Motor neuron (in vitro differentiated cells): ENCODE measurements at regions not wholly inside any gene's neighbourhood (a gene's known extent, or its start where the extent isn't known, plus 50 kb on each side); places are given as distances from the start of the nearest gene placed in this dataset.

ENCODE experiments used
- ATAC-seq, 8 experiments: fragments of 200-7000 bp; cut with Tn5 transposase; replicated peaks in 6 of 8; 2 replicates each; pipeline ENCODE4 v1.8.0; 2021; ENCODE audit warnings: mild to moderate bottlenecking in 8 of 8, moderate library complexity in 8 of 8
- H3K27ac ChIP-seq, 2 donors: fragments of 250-450 bp; sonication (Bioruptor Pico); 2 replicates each; pipeline ENCODE4 v1.9.0; 2021; ENCODE audit warnings: antibody characterized with exemption in 2 of 2, mild to moderate bottlenecking in 2 of 2, moderate library complexity in 1 of 2
- H3K4me1 ChIP-seq, 2 donors: fragments of 250-450 bp; sonication (Bioruptor Pico); replicated peaks in 1 of 2; 2 replicates each; pipeline ENCODE4 v1.6.1; 2021; ENCODE audit warnings: antibody characterized with exemption in 2 of 2, mild to moderate bottlenecking in 2 of 2, moderate library complexity in 1 of 2
- H3K4me3 ChIP-seq, 5 donors: fragments of 250-450 bp; sonication (Bioruptor Pico); 2 replicates each; pipeline ENCODE4 v1.9.0; 2021; ENCODE audit warnings: antibody characterized with exemption in 5 of 5, mild to moderate bottlenecking in 5 of 5, moderate library complexity in 4 of 5
- WGBS, 10 experiments: fragments of 450-650 bp; shearing (Covaris generic); methylation state at CpG; one replicate each; pipeline ENCODE4 v1.0.0; 2022; 5-methylcytosine and 5-hydroxymethylcytosine counted together
- in situ Hi-C, 9 experiments: fragments of 400-800 bp; cut with MboI; loops; one replicate each; pipeline ENCODE4 v1.15.0; 2021; ENCODE audit warnings: low sequenced_read_pairs in 9 of 9, low pct_unique_long_range_greater_than_20kb in 2 of 9; ENCODE audit not compliant: unreplicated experiment in 9 of 9

DNA sequence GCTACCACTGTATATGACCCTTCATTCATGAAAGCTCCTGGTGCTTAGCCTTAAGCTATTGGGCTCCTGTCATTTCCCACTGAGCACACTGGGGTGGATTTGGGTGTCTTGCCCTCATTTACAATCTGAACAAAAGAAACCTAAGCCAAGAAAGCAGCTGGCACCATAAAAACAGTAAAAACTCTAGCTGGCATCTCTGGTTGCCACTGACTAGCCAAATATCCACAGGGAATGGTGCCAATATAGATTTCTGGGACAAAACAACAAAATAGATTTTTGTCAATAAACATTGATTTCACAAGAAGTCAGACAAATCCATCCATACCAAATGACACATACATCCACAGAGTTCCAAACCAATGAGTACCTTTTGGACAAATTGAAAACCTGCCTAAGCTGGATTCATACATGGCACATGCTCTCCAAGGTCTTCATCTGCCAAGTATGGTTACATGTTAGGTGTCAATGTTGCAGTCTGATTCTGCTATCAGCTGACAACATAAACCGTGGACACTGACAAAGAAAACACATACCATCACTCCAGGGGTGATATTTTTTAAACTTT, 1081.5 kb upstream of the ZEB2 start:
- Histone ChIP-seq H3K27ac (no peak overlapping the region), H3K4me3 (no peak overlapping the region), H3K4me1 (peaks cover 0 to 4% of the 10 kb centered on the region in 2 donors)
- in situ Hi-C loops, result no loop called here
- 71 to 100% (median 83%) methylated on average over 1 of the region's 1 CpG; no CpG with 5 or more reads in 5 of the 10 experiments for WGBS, 10 experiments
- ATAC-seq, result no peak

- whole genome bisulfite sequencing, 10 experiments, result 78 to 100% (median 100%) methylated on average over 1 of the region's 1 CpG; no CpG with 5 or more reads in 1 of the 10 experiments
- in situ Hi-C loops, result no loop called here
- H3K4me3 ChIP-seq, result no peak overlapping the region
- H3K4me1 ChIP-seq, result peaks cover 0 to 4% of the 10 kb centered on the region in 2 donors
- no peak overlapping the region for H3K27ac ChIP-seq
- no peak for ATAC-seq
Measured at GRCh38 chr2:145600811-145601210, 1080.9 kb upstream of the ZEB2 start.

DNA sequence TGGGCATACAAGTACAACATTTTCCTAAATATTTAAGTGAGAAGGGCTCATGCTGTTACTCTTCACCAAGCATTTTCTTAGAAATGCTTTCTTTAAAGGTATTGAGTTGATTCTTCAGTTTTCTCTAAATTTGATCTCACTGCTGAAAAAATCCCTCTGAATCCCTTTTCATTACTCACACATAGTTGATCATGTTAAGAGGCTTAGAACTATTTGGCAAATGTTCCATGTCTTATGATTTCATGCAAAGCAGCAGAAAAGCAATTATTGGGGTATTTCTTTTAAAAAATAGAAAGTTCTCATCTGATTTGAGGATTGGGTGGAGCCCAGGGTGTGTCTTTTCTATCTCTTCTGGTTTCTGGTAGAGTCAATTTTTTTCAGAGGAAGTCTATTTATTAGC, 1079.8 kb upstream of the ZEB2 start:
- in situ Hi-C loops, result no loop called here
- peaks cover 0 to 4% of the 10 kb centered on the region in 2 donors for H3K4me1 ChIP-seq
- no peak for ATAC-seq
- no peak overlapping the region for H3K27ac ChIP-seq
- no peak overlapping the region for H3K4me3 ChIP-seq

DNA sequence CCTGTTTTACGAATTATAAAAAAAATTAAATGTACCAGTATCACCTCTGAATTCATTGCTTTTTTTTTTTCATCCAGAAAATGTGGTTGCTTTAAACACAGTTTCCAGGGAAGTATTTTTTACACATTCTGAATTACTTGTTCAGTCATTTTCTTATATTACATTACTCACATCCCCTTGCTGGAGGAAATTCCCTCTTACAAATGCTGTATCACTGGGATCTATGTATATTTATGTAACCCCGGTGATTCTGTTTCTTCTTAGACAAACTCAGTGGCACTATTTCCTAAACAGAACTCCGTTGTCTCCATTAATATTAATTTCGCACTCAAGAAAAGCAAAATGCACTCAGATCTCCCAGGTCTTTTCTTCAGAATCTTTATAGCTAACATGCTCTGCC, 1078.5 kb upstream of the ZEB2 start:
- Histone ChIP-seq H3K4me1 (peaks cover 0 to 4% of the 10 kb centered on the region in 2 donors), H3K27ac (no peak overlapping the region), H3K4me3 (no peak overlapping the region)
- ATAC-seq, result peak in 1 of 8 experiments; percentile 7
- 8 to 100% (median 87%) methylated on average over 1 to 4 of the region's 4 CpGs for WGBS, 10 experiments
- in situ Hi-C loops, result no loop called here

DNA sequence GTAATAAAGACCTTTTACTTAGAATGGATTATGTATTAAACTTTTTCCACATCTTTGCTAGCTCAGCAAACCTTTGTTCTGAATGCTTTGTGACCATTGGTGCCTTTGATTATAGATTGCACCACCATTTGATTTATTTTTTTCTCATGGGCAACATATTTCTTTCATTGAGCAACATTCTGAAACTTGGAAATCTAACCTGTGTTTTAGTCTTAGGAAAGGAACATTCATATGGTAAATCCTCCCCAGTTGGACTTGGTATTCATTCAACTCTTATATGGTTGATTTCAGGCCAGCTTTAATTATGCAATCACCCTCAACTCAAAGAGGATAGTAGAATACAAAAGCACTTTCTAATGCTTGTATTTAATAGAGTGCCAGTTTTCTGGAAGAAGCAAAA, 1077.9 kb upstream of the ZEB2 start:
- ATAC-seq, result no peak
- Histone ChIP-seq H3K4me1 (peaks cover 0 to 4% of the 10 kb centered on the region in 2 donors), H3K4me3 (no peak overlapping the region), H3K27ac (no peak overlapping the region)
- in situ Hi-C loops, result no loop called here

DNA sequence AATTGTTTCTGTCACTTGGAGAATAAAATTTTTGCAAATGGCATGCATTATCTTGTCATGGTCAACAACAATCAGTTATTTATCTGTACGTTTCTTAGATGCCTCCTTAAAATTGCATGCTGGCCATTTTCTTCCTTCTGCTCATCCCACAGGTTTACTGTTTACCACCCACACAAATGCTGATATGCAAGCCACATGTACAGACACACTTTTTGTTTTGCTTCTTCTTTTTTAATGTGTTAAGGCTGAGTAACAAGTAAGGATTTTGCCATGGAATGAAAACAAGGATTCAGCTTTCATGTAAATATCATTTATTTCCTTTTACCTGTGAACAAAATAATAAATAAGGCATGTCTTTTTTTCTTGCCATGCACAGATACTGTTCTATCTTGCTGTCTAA, 1077.1 kb upstream of the ZEB2 start:
- in situ Hi-C loops, result no loop called here

GRCh38 chr2:145596416-145596815, 1076.5 kb upstream of the ZEB2 start:
- in situ Hi-C loops, result no loop called here
- H3K27ac ChIP-seq, result no peak overlapping the region
- H3K4me1 ChIP-seq, result peaks cover 0 to 4% of the 10 kb centered on the region in 2 donors
- no peak for ATAC-seq
- no peak overlapping the region for H3K4me3 ChIP-seq
- 80 to 100% (median 96%) methylated on average over 1 to 3 of the region's 3 CpGs; no CpG with 5 or more reads in 1 of the 10 experiments for WGBS, 10 experiments

More for the DNA sequence above, 1077.1 kb upstream of the ZEB2 start:
- no peak for ATAC-seq
- Histone ChIP-seq H3K27ac (no peak overlapping the region), H3K4me1 (peaks cover 0 to 4% of the 10 kb centered on the region in 2 donors), H3K4me3 (no peak overlapping the region)
- 0 to 100% (median 78%) methylated on average over 1 of the region's 1 CpG for WGBS, 10 experiments

DNA sequence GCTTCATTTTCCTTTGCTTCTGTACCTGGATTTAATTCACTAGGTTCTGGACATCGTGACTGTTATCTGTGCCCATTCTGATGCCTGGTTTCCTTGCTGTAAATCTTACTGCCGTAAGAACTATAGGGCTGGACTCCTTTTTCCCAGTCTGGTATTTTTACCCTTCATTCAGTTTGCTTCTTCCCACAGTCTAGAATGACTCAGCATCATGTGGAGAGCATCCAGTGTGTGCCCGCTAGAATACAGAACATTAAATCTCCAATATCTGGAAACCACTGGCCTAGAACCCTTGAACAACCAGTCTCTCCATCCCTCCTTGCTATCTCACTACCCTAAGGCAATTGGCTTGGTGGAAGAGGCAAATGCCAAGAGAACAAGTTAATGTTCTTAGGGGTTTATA, 1075.4 kb upstream of the ZEB2 start:
- Histone ChIP-seq H3K4me1 (peaks cover 0 to 4% of the 10 kb centered on the region in 2 donors), H3K27ac (no peak overlapping the region), H3K4me3 (no peak overlapping the region)
- no peak for ATAC-seq
- 19 to 100% (median 87%) methylated on average over 1 to 3 of the region's 3 CpGs; no CpG with 5 or more reads in 2 of the 10 experiments for WGBS, 10 experiments
- in situ Hi-C loops, result no loop called here

- WGBS, 10 experiments, result 0 to 100% (median 92%) methylated on average over 1 to 2 of the region's 2 CpGs; no CpG with 5 or more reads in 2 of the 10 experiments
Measured at GRCh38 chr2:145593991-145594614, 1074.2 kb upstream of the ZEB2 start.

DNA sequence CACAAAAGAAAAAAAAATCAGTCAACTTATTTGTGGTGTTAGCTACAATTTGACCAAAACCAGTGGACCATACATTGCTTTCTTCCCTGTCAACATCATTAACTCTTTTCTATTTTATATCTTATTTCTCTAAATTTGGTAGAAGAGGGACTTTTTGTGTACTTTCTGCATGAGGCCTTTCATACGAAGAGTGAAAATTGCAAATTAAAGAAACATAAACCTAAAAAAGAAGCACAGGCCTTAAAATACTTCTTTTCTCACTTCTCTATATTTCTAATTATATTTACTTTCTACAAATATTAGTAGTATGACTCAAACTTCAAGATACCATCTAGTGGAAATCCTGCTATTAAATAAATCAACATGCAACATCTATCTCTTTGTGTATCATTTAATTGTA, 1073.4 kb upstream of the ZEB2 start:
- no peak for ATAC-seq
- WGBS, 10 experiments, result 67 to 100% (median 100%) methylated on average over 1 of the region's 1 CpG; no CpG with 5 or more reads in 2 of the 10 experiments
- in situ Hi-C loops, result no loop called here
- H3K27ac ChIP-seq, result no peak overlapping the region
- peaks cover 0 to 4% of the 10 kb centered on the region in 2 donors for H3K4me1 ChIP-seq
- no peak overlapping the region for H3K4me3 ChIP-seq

More at GRCh38 chr2:145593991-145594614, 1074.2 kb upstream of the ZEB2 start:
- peak in 5 of 8 experiments; percentile 36 to 96 (median 65) for ATAC-seq
- H3K4me1 ChIP-seq, result peaks cover 0 to 4% of the 10 kb centered on the region in 2 donors
- no peak overlapping the region for H3K4me3 ChIP-seq
- in situ Hi-C loops, result no loop called here
- no peak overlapping the region for H3K27ac ChIP-seq

DNA sequence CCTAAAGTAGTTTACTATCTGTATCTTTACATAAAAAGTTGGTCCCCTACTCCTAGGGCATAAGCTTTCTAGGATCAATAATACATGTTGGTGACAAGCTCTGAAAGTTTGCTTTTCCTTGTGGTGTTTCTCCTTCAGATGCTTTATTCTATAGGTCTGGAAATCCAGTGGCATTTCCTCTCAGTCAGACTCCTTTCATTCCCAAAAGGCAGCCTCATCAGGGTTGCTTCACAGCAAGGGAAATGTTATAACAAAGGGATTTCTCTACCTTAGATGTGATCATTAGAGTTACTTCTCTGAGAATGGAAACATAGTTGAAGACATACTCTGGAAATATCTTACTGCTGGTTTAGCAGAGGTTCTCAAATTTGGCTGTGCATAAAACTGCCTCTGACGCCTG, 1072.4 kb upstream of the ZEB2 start:
- 80 to 100% (median 94%) methylated on average over 1 of the region's 1 CpG; no CpG with 5 or more reads in 6 of the 10 experiments for WGBS, 10 experiments
- no peak overlapping the region for H3K27ac ChIP-seq
- H3K4me3 ChIP-seq, result no peak overlapping the region
- no peaks in the 10 kb centered on the region for H3K4me1 ChIP-seq
- no peak for ATAC-seq
- in situ Hi-C loops, result no loop called here

DNA sequence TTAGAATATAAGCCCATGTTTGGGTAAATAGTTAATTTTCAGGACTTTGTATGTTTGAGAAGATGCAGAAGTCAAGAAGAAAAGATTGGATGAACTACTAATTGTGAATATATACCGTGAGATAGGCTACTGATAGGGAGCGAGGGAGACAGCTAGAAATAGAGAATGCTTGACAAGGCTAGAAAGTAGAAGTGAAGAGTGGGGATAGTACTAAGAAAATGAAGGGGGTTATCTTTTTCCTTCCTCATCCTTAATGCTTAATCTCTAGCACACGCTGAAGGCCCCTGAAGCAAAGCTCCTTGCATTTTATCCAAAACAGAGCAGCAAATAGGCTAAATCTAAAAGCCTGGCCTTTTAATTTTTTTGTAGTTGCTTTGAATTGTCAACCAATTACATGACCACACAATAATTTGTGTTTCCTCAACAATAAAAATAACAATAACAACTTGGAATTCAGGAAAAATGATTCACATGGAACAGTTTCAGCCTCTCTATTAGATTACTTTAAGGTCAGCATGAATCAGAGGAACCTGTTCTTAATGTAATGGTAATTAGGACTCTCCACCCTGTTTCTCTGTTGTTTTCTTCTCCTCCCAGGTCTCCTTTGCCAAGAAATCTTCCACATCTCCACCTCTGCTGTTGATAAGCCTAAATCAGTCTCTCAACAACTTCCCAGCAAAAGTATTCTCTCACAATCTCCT, 1071.3 kb upstream of the ZEB2 start:
- ATAC-seq, result peak in 2 of 8 experiments; percentile 17 to 55
- Histone ChIP-seq H3K4me1 (no peaks in the 10 kb centered on the region), H3K4me3 (no peak overlapping the region), H3K27ac (no peak overlapping the region)
- in situ Hi-C loops, result no loop called here
- WGBS, 10 experiments, result 80 to 100% (median 97%) methylated on average over 1 to 3 of the region's 3 CpGs

GRCh38 chr2:145587922-145588321, 1068.0 kb upstream of the ZEB2 start:
- ATAC-seq, result no peak
- WGBS, 10 experiments, result 83 to 100% (median 93%) methylated on average over 1 to 3 of the region's 3 CpGs; no CpG with 5 or more reads in 2 of the 10 experiments
- in situ Hi-C loops, result no loop called here
- H3K27ac ChIP-seq, result no peak overlapping the region
- H3K4me1 ChIP-seq, result no peaks in the 10 kb centered on the region
- H3K4me3 ChIP-seq, result no peak overlapping the region
